Spinal cord (tissue), 9 donors: ENCODE measurements at regions not wholly inside any gene's neighbourhood (a gene's known extent, or its start where the extent isn't known, plus 50 kb on each side); places are given as distances from the start of the nearest gene placed in this dataset.
A peak's percentile ranks its signal among the peaks of the same experiment; 100 is the strongest.

Experiments
- DNase-seq, 6 donors: peaks; one replicate each; pipeline versions ENCODE4 v3.0.0 to v3.0.0-alpha.2; 2013 to 2015; ENCODE audit warnings: low spot score in 6 of 6, low read depth in 4 of 6
- H3K27ac ChIP-seq: one replicate; pipeline ENCODE4 v1.5.1; 2013; ENCODE audit warnings: low read depth, low read length, control low read depth
- H3K27me3 ChIP-seq: one replicate; pipeline ENCODE4 v1.6.1; 2013; ENCODE audit warnings: low read length; ENCODE audit not compliant: control insufficient read depth, insufficient read depth
- H3K36me3 ChIP-seq: one replicate; pipeline ENCODE4 v1.6.1; 2013; ENCODE audit warnings: low read length; ENCODE audit not compliant: control insufficient read depth, insufficient read depth
- H3K4me1 ChIP-seq: one replicate; pipeline ENCODE4 v1.6.1; 2013; ENCODE audit warnings: low read length; ENCODE audit not compliant: control insufficient read depth, insufficient read depth
- H3K4me3 ChIP-seq: one replicate; pipeline ENCODE4 v1.5.1; 2013; ENCODE audit warnings: low read depth, low read length, control low read depth
- H3K9me3 ChIP-seq: one replicate; pipeline ENCODE4 v1.6.1; 2013; ENCODE audit warnings: low read length; ENCODE audit not compliant: control insufficient read depth, insufficient read depth
- WGBS: methylation state at CpG from one replicate; pipeline ENCODE4 v1.1.5; 2013; ENCODE audit warnings: missing lambda C conversion rate; ENCODE audit not compliant: insufficient coverage; 5-methylcytosine and 5-hydroxymethylcytosine counted together
- donor health status: healthy.

GRCh38 chrX:115939636-115940160 lies 230.8 kb upstream of the AGTR2 start:
- Histone ChIP-seq H3K4me3 (no peak overlapping the region), H3K27ac (no peak overlapping the region), H3K9me3 (no peaks in the 10 kb centered on the region), H3K27me3 (peaks cover 8% of the 10 kb centered on the region), H3K4me1 (peaks cover 4% of the 10 kb centered on the region), H3K36me3 (no peaks in the 10 kb centered on the region)
- whole genome bisulfite sequencing, result 57% methylated on average over 1 of the region's 2 CpGs
- no peak for DNase-seq

- DNase-seq, result no peak
- peaks cover 2% of the 10 kb centered on the region for H3K27me3 ChIP-seq
- H3K9me3 ChIP-seq, result no peaks in the 10 kb centered on the region
- 86% methylated on average over 1 of the region's 2 CpGs for WGBS
- H3K27ac ChIP-seq, result no peak overlapping the region
- no peaks in the 10 kb centered on the region for H3K36me3 ChIP-seq
- H3K4me1 ChIP-seq, result peaks cover 4% of the 10 kb centered on the region
- H3K4me3 ChIP-seq, result no peak overlapping the region
Observed at GRCh38 chrX:115940348-115940747, 230.2 kb upstream of the AGTR2 start.

GRCh38 chrX:115940888-115941332 lies 229.6 kb upstream of the AGTR2 start:
- Histone ChIP-seq H3K27ac (no peak overlapping the region), H3K36me3 (no peaks in the 10 kb centered on the region), H3K27me3 (peaks cover 2% of the 10 kb centered on the region), H3K9me3 (no peaks in the 10 kb centered on the region), H3K4me3 (no peak overlapping the region), H3K4me1 (peaks cover 4% of the 10 kb centered on the region)
- DNase-seq, result peak in 3 of 6 donors; percentile 92 to 97 (median 92)
- 34% methylated on average over 7 of the region's 7 CpGs for whole genome bisulfite sequencing

GRCh38 chrX:115941388-115941787 lies 229.2 kb upstream of the AGTR2 start:
- 96% methylated on average over 2 of the region's 3 CpGs for WGBS
- Histone ChIP-seq H3K36me3 (no peaks in the 10 kb centered on the region), H3K27me3 (no peaks in the 10 kb centered on the region), H3K4me1 (peaks cover 4% of the 10 kb centered on the region), H3K27ac (no peak overlapping the region), H3K4me3 (no peak overlapping the region), H3K9me3 (no peaks in the 10 kb centered on the region)
- DNase-seq, result no peak

GRCh38 chrX:115946059-115946458 lies 224.5 kb upstream of the AGTR2 start:
- Histone ChIP-seq H3K36me3 (peaks cover 2% of the 10 kb centered on the region), H3K27ac (no peak overlapping the region), H3K27me3 (no peaks in the 10 kb centered on the region), H3K9me3 (no peaks in the 10 kb centered on the region), H3K4me1 (peaks cover 14% of the 10 kb centered on the region), H3K4me3 (no peak overlapping the region)
- 94% methylated on average over 8 of the region's 16 CpGs for WGBS
- DNase-seq, result no peak

- Histone ChIP-seq H3K27ac (no peak overlapping the region), H3K36me3 (peaks cover 2% of the 10 kb centered on the region), H3K9me3 (peaks cover 3% of the 10 kb centered on the region), H3K4me1 (peaks cover 12% of the 10 kb centered on the region), H3K27me3 (no peaks in the 10 kb centered on the region), H3K4me3 (no peak overlapping the region)
- DNase-seq, result peak in 2 of 6 donors; percentile 40 to 80
- 94% methylated on average over 3 of the region's 4 CpGs for WGBS
Observed at GRCh38 chrX:115948018-115948923, 222.3 kb upstream of the AGTR2 start.

- DNase-seq, result peak in 3 of 6 donors; percentile 64 to 93 (median 72)
- 49% methylated on average over 16 of the region's 17 CpGs for WGBS
- Histone ChIP-seq H3K9me3 (peaks cover 3% of the 10 kb centered on the region), H3K27ac (no peak overlapping the region), H3K4me3 (no peak overlapping the region), H3K4me1 (peaks cover 12% of the 10 kb centered on the region), H3K27me3 (no peaks in the 10 kb centered on the region), H3K36me3 (peaks cover 2% of the 10 kb centered on the region)
Observed at GRCh38 chrX:115949900-115950822, 220.4 kb upstream of the AGTR2 start.

- peak in 1 of 6 donors; percentile 45 for DNase-seq
- H3K27ac ChIP-seq, result no peak overlapping the region
- H3K9me3 ChIP-seq, result peaks cover 3% of the 10 kb centered on the region
- no peaks in the 10 kb centered on the region for H3K27me3 ChIP-seq
- peaks cover 12% of the 10 kb centered on the region for H3K4me1 ChIP-seq
- H3K36me3 ChIP-seq, result peaks cover 2% of the 10 kb centered on the region
- 77% methylated on average over 10 of the region's 14 CpGs for WGBS
- H3K4me3 ChIP-seq, result no peak overlapping the region
Observed at GRCh38 chrX:115952417-115953092, 218.0 kb upstream of the AGTR2 start.
